ENCODE measurements at regions not wholly inside any gene's neighbourhood (a gene's known extent, or its start where the extent isn't known, plus 50 kb on each side); places are given as distances from the start of the nearest gene placed in this dataset.

- H3K27ac ChIP-seq (ENCODE audit: extremely low read depth, low read depth, low read length): no peak overlapping the region
- POLR2A ChIA-PET: no interaction called here
- peaks cover 8% of the 10 kb centered on the region; the same call in 1 of the 2 replicates for H3K4me1 ChIP-seq (ENCODE audit: control insufficient read depth, insufficient read depth, low read length)
- H3K36me3 ChIP-seq (ENCODE audit: control insufficient read depth in 2 of 2, insufficient read depth in 1 of 2, low read length in 2 of 2): no peaks in the 10 kb centered on the region
- H3K4me3 ChIP-seq (ENCODE audit: low read depth, low read length): no peak overlapping the region
- no peaks in the 10 kb centered on the region for H3K9me3 ChIP-seq (ENCODE audit: control insufficient read depth, insufficient read depth, low read depth, low read length)
- TF ChIP-seq ZIC2 (tag by site-specific recombination; IDR thresholded peaks at IDR 0.05) (no peak), ZBTB44 (tag by site-specific recombination; IDR thresholded peaks at IDR 0.05) (no peak), ZNF155 (tag by site-specific recombination; IDR thresholded peaks at IDR 0.05) (no peak), ZNF610 (tag by site-specific recombination; IDR thresholded peaks at IDR 0.05; ENCODE audit: borderline replicate concordance) (no peak), ZBTB7A (tag by site-specific recombination; IDR thresholded peaks at IDR 0.05; ENCODE audit: low read depth) (no peak), FEZF1 (tag by site-specific recombination; IDR thresholded peaks at IDR 0.05) (no peak), ZNF544 (tag by site-specific recombination; IDR thresholded peaks at IDR 0.05) (no peak), ZNF2 (tag by site-specific recombination; IDR thresholded peaks at IDR 0.05) (no peak), ZNF146 (tag by site-specific recombination; IDR thresholded peaks at IDR 0.05) (peak; percentile 90; the same call in 1 of the 2 replicates), BCL11A (tag by site-specific recombination; IDR thresholded peaks at IDR 0.05; ENCODE audit: low read depth) (no peak), ZNF350 (tag by site-specific recombination; IDR thresholded peaks at IDR 0.05) (no peak), ZNF580 (tag by site-specific recombination; IDR thresholded peaks at IDR 0.05) (peak; percentile 89; the same call in 1 of the 2 replicates), ZNF585B (tag by site-specific recombination; IDR thresholded peaks at IDR 0.05) (no peak), BCL6B (tag by site-specific recombination; IDR thresholded peaks at IDR 0.05) (no peak)
- CTCF ChIA-PET: no interaction called here
Measured at GRCh38 chr10:88101666-88102065, 238.2 kb downstream of the PTEN start.

- no peak for TF ChIP-seq ZNF175 (tag by site-specific recombination; IDR thresholded peaks at IDR 0.05)
- TF ChIP-seq GLIS1 (tag by site-specific recombination; IDR thresholded peaks at IDR 0.05): no peak
- no peak for TF ChIP-seq ZBTB6 (tag by site-specific recombination; IDR thresholded peaks at IDR 0.05)
- no peak overlapping the region for H3K4me3 ChIP-seq (ENCODE audit: low read depth, low read length)
- POLR2A ChIA-PET: no interaction called here
- H3K36me3 ChIP-seq (ENCODE audit: control insufficient read depth in 2 of 2, insufficient read depth in 1 of 2, low read length in 2 of 2): no peaks in the 10 kb centered on the region
- H3K27ac ChIP-seq (ENCODE audit: extremely low read depth, low read depth, low read length): no peak overlapping the region
- H3K9me3 ChIP-seq (ENCODE audit: control insufficient read depth, insufficient read depth, low read depth, low read length): no peaks in the 10 kb centered on the region
- H3K4me1 ChIP-seq (ENCODE audit: control insufficient read depth, insufficient read depth, low read length): peaks cover 8% of the 10 kb centered on the region; the same call in 1 of the 2 replicates
- CTCF ChIA-PET: no interaction called here
Measured at GRCh38 chr10:88103576-88103975, 240.2 kb downstream of the PTEN start.

GRCh38 chr10:88104223-88104622 is 240.8 kb downstream of the PTEN start:
- no peaks in the 10 kb centered on the region for H3K9me3 ChIP-seq (ENCODE audit: control insufficient read depth, insufficient read depth, low read depth, low read length)
- POLR2A ChIA-PET: no interaction called here
- H3K27ac ChIP-seq (ENCODE audit: extremely low read depth, low read depth, low read length): no peak overlapping the region
- H3K4me1 ChIP-seq (ENCODE audit: control insufficient read depth, insufficient read depth, low read length): peaks cover 8% of the 10 kb centered on the region; the same call in 1 of the 2 replicates
- H3K36me3 ChIP-seq (ENCODE audit: control insufficient read depth in 2 of 2, insufficient read depth in 1 of 2, low read length in 2 of 2): no peaks in the 10 kb centered on the region
- no peak overlapping the region for H3K4me3 ChIP-seq (ENCODE audit: low read depth, low read length)
- CTCF ChIA-PET: no interaction called here
- no peak for TF ChIP-seq ZNF138 (tag by site-specific recombination; IDR thresholded peaks at IDR 0.05; ENCODE audit: borderline replicate concordance)
- TF ChIP-seq ZNF791 (tag by site-specific recombination; IDR thresholded peaks at IDR 0.05): no peak
- no peak for TF ChIP-seq TRIM28 (IDR thresholded peaks at IDR 0.05; ENCODE audit: borderline replicate concordance, low read length)
- no peak for TF ChIP-seq KLF7 (tag by site-specific recombination; IDR thresholded peaks at IDR 0.05; ENCODE audit: borderline replicate concordance)
- no peak for TF ChIP-seq ZNF184 (tag by site-specific recombination; IDR thresholded peaks at IDR 0.05)
- TF ChIP-seq ZNF10 (tag by site-specific recombination; IDR thresholded peaks at IDR 0.05): no peak
- no peak for TF ChIP-seq KLF1 (tag by site-specific recombination; IDR thresholded peaks at IDR 0.05)
- TF ChIP-seq ZNF558 (tag by site-specific recombination; IDR thresholded peaks at IDR 0.05): no peak
- no peak for TF ChIP-seq HOXA7 (CRISPR knock-in tag; IDR thresholded peaks at IDR 0.05; ENCODE audit: borderline replicate concordance)
- no peak for TF ChIP-seq ZNF416 (tag by site-specific recombination; IDR thresholded peaks at IDR 0.05)
- no peak for TF ChIP-seq ZNF624 (tag by site-specific recombination; IDR thresholded peaks at IDR 0.05)
- no peak for TF ChIP-seq ZFP3 (tag by site-specific recombination; IDR thresholded peaks at IDR 0.05; ENCODE audit: low read depth)
- TF ChIP-seq ATF2 (tag by site-specific recombination; IDR thresholded peaks at IDR 0.05; ENCODE audit: low read depth): no peak
